SK-N-SH treated with all-trans-retinoic acid at 6 μM for 48 hours (cell line): ENCODE measurements at regions not wholly inside any gene's neighbourhood (a gene's known extent, or its start where the extent isn't known, plus 50 kb on each side); places are given as distances from the start of the nearest gene placed in this dataset.

Experiments used
- ATAC-seq: fragments of 200-7000 bp; cut with Tn5 transposase; 3 replicates; pipeline ENCODE4 v1.9.1; 2020; ENCODE audit warnings: mild to moderate bottlenecking, moderate library complexity
- ARNTL ChIP-seq: fragments of 450-650 bp; formaldehyde crosslinking; IDR thresholded peaks from 2 replicates; pipeline ENCODE4 v1.5.0; 2020; ENCODE audit warnings: low read depth, mild to moderate bottlenecking, moderate library complexity, borderline replicate concordance
- BACH2 ChIP-seq: fragments of 250-450 bp; sonication (Bioruptor Pico); IDR thresholded peaks from 2 replicates; pipeline ENCODE4 v1.9.0; 2021; ENCODE audit warnings: mild to moderate bottlenecking, borderline replicate concordance
- CREB5 ChIP-seq: fragments of 250-450 bp; sonication (Bioruptor Pico); IDR thresholded peaks from 2 replicates; pipeline ENCODE4 v1.5.1; 2020; ENCODE audit warnings: low read depth, mild to moderate bottlenecking, moderate library complexity
- CSDC2 ChIP-seq: fragments of 250-450 bp; sonication (Bioruptor Pico); IDR thresholded peaks from 2 replicates; pipeline ENCODE4 v1.5.0; 2020; ENCODE audit warnings: mild to moderate bottlenecking, moderate library complexity
- CSRNP3 ChIP-seq: fragments of 250-450 bp; sonication (Bioruptor Pico); IDR thresholded peaks from 2 replicates; pipeline ENCODE4 v1.5.1; 2021; ENCODE audit warnings: mild to moderate bottlenecking, moderate library complexity
- ESRRG ChIP-seq: fragments of 250-450 bp; sonication (Bioruptor Pico); IDR thresholded peaks from 2 replicates; pipeline ENCODE4 v1.6.1; 2021; ENCODE audit warnings: mild to moderate bottlenecking
- ISL1 ChIP-seq: fragments of 250-450 bp; sonication (Bioruptor Pico); IDR thresholded peaks from 2 replicates; pipeline ENCODE4 v2.1.2; 2022; ENCODE audit warnings: mild to moderate bottlenecking, moderate library complexity
- OSR1 ChIP-seq: fragments of 250-450 bp; sonication (Bioruptor Pico); IDR thresholded peaks from 2 replicates; pipeline ENCODE4 v1.8.0; 2022; ENCODE audit warnings: moderate library complexity, mild to moderate bottlenecking, inconsistent platforms
- POU6F1 ChIP-seq: fragments of 250-450 bp; sonication (Bioruptor Pico); IDR thresholded peaks from 2 replicates; pipeline ENCODE4 v1.8.0; 2021; ENCODE audit warnings: low read depth, mild to moderate bottlenecking, moderate library complexity, borderline replicate concordance
- PPARA ChIP-seq: fragments of 250-450 bp; sonication (Bioruptor Pico); IDR thresholded peaks from 2 replicates; pipeline ENCODE4 v1.5.0; 2020; ENCODE audit warnings: mild to moderate bottlenecking, borderline replicate concordance
- RARB ChIP-seq: fragments of 250-450 bp; sonication (Bioruptor Pico); IDR thresholded peaks from 2 replicates; pipeline ENCODE4 v1.8.0; 2021; ENCODE audit warnings: mild to moderate bottlenecking, moderate library complexity
- SNAI2 ChIP-seq: fragments of 250-450 bp; sonication (Bioruptor Pico); IDR thresholded peaks from 2 replicates; pipeline ENCODE4 v1.5.0; 2020; ENCODE audit warnings: mild to moderate bottlenecking, moderate library complexity
- TCF4 ChIP-seq: fragments of 250-450 bp; sonication (Bioruptor Pico); IDR thresholded peaks from 2 replicates; pipeline ENCODE4 v1.8.0; 2021; ENCODE audit warnings: mild to moderate bottlenecking, moderate library complexity, borderline replicate concordance
- TOX ChIP-seq: fragments of 250-450 bp; sonication (Bioruptor Pico); IDR thresholded peaks from 2 replicates; pipeline ENCODE4 v1.8.0; 2021; ENCODE audit warnings: mild to moderate bottlenecking, moderate library complexity, borderline replicate concordance
- ZC3H10 ChIP-seq: fragments of 250-450 bp; sonication (Bioruptor Pico); IDR thresholded peaks from 2 replicates; pipeline ENCODE4 v1.5.1; 2021; ENCODE audit warnings: mild to moderate bottlenecking, moderate library complexity
- ZFP3 ChIP-seq: fragments of 250-450 bp; sonication (Bioruptor Pico); IDR thresholded peaks from 2 replicates; pipeline ENCODE4 v1.5.0; 2020; ENCODE audit warnings: mild to moderate bottlenecking, moderate library complexity
- ZFP30 ChIP-seq: fragments of 450-650 bp; formaldehyde crosslinking; IDR thresholded peaks from 2 replicates; pipeline ENCODE4 v1.5.0; 2022; ENCODE audit warnings: mild to moderate bottlenecking, moderate library complexity
- ZNF565 ChIP-seq: fragments of 450-650 bp; formaldehyde crosslinking; conservative IDR thresholded peaks from 2 replicates; pipeline ENCODE4 v1.5.0; 2020; ENCODE audit warnings: low read depth, mild to moderate bottlenecking, moderate library complexity
- ZNF70 ChIP-seq: fragments of 450-650 bp; formaldehyde crosslinking; IDR thresholded peaks from 2 replicates; pipeline ENCODE4 v1.5.0; 2020; ENCODE audit warnings: mild to moderate bottlenecking, moderate library complexity
- ZNF8 ChIP-seq: fragments of 450-650 bp; formaldehyde crosslinking; IDR thresholded peaks from 2 replicates; pipeline ENCODE4 v1.5.0; 2020; ENCODE audit warnings: mild to moderate bottlenecking, moderate library complexity
- TF ChIP-seq, protein P1 (sequence below): fragments of 250-450 bp; sonication (Bioruptor Pico); IDR thresholded peaks from 2 replicates; pipeline ENCODE4 v1.5.0; 2020; ENCODE audit warnings: mild to moderate bottlenecking, moderate library complexity
- TF ChIP-seq, protein P2 (sequence below): fragments of 250-450 bp; sonication (Bioruptor Pico); IDR thresholded peaks from 2 replicates; pipeline ENCODE4 v1.8.0; 2020; ENCODE audit warnings: mild to moderate bottlenecking, moderate library complexity, borderline replicate concordance

- no peak for TF ChIP-seq ZFP3
- TF ChIP-seq, protein P1, sequence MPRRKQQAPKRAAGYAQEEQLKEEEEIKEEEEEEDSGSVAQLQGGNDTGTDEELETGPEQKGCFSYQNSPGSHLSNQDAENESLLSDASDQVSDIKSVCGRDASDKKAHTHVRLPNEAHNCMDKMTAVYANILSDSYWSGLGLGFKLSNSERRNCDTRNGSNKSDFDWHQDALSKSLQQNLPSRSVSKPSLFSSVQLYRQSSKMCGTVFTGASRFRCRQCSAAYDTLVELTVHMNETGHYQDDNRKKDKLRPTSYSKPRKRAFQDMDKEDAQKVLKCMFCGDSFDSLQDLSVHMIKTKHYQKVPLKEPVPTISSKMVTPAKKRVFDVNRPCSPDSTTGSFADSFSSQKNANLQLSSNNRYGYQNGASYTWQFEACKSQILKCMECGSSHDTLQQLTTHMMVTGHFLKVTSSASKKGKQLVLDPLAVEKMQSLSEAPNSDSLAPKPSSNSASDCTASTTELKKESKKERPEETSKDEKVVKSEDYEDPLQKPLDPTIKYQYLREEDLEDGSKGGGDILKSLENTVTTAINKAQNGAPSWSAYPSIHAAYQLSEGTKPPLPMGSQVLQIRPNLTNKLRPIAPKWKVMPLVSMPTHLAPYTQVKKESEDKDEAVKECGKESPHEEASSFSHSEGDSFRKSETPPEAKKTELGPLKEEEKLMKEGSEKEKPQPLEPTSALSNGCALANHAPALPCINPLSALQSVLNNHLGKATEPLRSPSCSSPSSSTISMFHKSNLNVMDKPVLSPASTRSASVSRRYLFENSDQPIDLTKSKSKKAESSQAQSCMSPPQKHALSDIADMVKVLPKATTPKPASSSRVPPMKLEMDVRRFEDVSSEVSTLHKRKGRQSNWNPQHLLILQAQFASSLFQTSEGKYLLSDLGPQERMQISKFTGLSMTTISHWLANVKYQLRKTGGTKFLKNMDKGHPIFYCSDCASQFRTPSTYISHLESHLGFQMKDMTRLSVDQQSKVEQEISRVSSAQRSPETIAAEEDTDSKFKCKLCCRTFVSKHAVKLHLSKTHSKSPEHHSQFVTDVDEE (CRISPR knock-in tag), result no peak
- no peak for ATAC-seq
Observed at GRCh38 chr2:153052807-153053559, 334.6 kb downstream of the ARL6IP6 start.

DNA sequence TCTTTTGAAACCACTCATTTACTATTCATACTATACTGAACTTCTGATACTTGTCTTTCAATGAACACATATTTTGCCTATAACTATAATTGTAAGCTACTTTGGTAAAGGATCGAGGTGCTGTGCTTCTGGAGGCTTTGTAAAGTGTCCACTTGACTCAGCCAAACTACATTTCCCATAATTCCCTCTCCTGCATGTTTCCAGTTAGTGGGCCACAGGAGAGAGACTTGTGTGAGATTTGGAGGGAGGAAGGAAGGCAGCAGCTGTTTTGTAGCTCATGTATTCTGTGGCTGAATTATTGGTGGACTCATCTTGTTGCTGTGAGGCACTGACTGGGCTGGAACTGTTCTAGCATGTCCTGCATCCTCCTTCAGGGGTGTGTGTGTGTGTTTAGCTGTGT, 328.8 kb downstream of the ARL6IP6 start:
- ATAC-seq, result no peak
- TF ChIP-seq SNAI2 (CRISPR knock-in tag) (no peak), ARNTL (CRISPR knock-in tag) (no peak), ZNF565 (CRISPR knock-in tag) (no peak), ZNF8 (CRISPR knock-in tag) (no peak), ZNF70 (CRISPR knock-in tag) (no peak), BACH2 (CRISPR knock-in tag) (no peak), ZFP30 (CRISPR knock-in tag) (no peak), CSDC2 (CRISPR knock-in tag) (no peak)
- TF ChIP-seq, protein P2, sequence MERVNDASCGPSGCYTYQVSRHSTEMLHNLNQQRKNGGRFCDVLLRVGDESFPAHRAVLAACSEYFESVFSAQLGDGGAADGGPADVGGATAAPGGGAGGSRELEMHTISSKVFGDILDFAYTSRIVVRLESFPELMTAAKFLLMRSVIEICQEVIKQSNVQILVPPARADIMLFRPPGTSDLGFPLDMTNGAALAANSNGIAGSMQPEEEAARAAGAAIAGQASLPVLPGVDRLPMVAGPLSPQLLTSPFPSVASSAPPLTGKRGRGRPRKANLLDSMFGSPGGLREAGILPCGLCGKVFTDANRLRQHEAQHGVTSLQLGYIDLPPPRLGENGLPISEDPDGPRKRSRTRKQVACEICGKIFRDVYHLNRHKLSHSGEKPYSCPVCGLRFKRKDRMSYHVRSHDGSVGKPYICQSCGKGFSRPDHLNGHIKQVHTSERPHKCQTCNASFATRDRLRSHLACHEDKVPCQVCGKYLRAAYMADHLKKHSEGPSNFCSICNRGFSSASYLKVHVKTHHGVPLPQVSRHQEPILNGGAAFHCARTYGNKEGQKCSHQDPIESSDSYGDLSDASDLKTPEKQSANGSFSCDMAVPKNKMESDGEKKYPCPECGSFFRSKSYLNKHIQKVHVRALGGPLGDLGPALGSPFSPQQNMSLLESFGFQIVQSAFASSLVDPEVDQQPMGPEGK (CRISPR knock-in tag), result no peak

- TF ChIP-seq BACH2 (CRISPR knock-in tag), result no peak
- TF ChIP-seq ZC3H10 (CRISPR knock-in tag), result no peak
- no peak for TF ChIP-seq OSR1 (CRISPR knock-in tag)
- TF ChIP-seq SNAI2 (CRISPR knock-in tag), result no peak
- TF ChIP-seq ESRRG (CRISPR knock-in tag), result no peak
- TF ChIP-seq, protein P2 (CRISPR knock-in tag), result no peak
- TF ChIP-seq, protein P1 (CRISPR knock-in tag), result no peak
- TF ChIP-seq ZFP3, result no peak
- TF ChIP-seq POU6F1 (CRISPR knock-in tag), result no peak
- TF ChIP-seq TOX, result no peak
- no peak for TF ChIP-seq CSRNP3 (CRISPR knock-in tag)
- no peak for TF ChIP-seq ARNTL (CRISPR knock-in tag)
- TF ChIP-seq PPARA (CRISPR knock-in tag), result no peak
- TF ChIP-seq TCF4 (CRISPR knock-in tag), result no peak
- no peak for TF ChIP-seq ZNF70 (CRISPR knock-in tag)
- TF ChIP-seq CREB5, result no peak
- no peak for TF ChIP-seq ISL1 (CRISPR knock-in tag)
- no peak for TF ChIP-seq ZNF565 (CRISPR knock-in tag)
- TF ChIP-seq RARB (CRISPR knock-in tag), result no peak
- ATAC-seq, result no peak
Observed at GRCh38 chr2:153043385-153043784, 325.0 kb downstream of the ARL6IP6 start.
